ENCODE measurements at regions not wholly inside any gene's neighbourhood (a gene's known extent, or its start where the extent isn't known, plus 50 kb on each side); places are given as distances from the start of the nearest gene placed in this dataset.
A peak's percentile ranks its signal among the peaks of the same experiment; 100 is the strongest.

DNA sequence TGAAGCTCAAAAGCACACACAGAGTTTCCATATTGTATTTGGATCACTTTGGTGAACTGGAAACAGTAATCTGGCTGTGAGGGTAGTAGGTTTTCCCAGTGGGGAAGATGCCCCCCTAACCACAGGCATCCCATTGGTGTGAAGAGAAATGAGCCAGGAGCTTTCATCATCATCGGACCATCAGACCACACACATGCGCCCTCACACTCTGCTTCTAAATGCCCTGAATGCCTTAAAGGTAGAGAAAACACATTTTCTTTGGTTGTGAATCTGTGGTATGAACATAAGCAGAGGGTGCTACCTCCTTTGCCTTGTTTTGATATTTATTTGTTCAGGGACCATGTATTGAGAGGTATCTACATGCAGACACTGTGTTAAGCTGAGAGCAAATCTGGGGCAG, 79.0 kb upstream of the DNAH14 start:
- TF ChIP-seq FOXK2 (IDR thresholded peaks at IDR 0.05) (no peak), TARDBP (IDR thresholded peaks at IDR 0.05) (no peak), FOXA1 (IDR thresholded peaks at IDR 0.05) (no peak), L3MBTL2 (conservative IDR thresholded peaks at IDR 0.05) (no peak), CTBP1 (IDR thresholded peaks at IDR 0.05; ENCODE audit: borderline replicate concordance) (no peak), LEF1 (IDR thresholded peaks at IDR 0.05; ENCODE audit: borderline replicate concordance) (no peak), ARNT (IDR thresholded peaks at IDR 0.05) (no peak), BHLHE40 (IDR thresholded peaks at IDR 0.05; ENCODE audit: borderline replicate concordance) (no peak), HDGF (IDR thresholded peaks at IDR 0.05; ENCODE audit: borderline replicate concordance) (no peak), FOXM1 (IDR thresholded peaks at IDR 0.05; ENCODE audit: borderline replicate concordance) (no peak), NFRKB (IDR thresholded peaks at IDR 0.05) (no peak), ZNF384 (IDR thresholded peaks at IDR 0.05) (no peak), SP1 (IDR thresholded peaks at IDR 0.05) (no peak), SUZ12 (IDR thresholded peaks at IDR 0.05) (no peak), ELF4 (IDR thresholded peaks at IDR 0.05) (no peak)
- TF ChIP-seq, protein P1, sequence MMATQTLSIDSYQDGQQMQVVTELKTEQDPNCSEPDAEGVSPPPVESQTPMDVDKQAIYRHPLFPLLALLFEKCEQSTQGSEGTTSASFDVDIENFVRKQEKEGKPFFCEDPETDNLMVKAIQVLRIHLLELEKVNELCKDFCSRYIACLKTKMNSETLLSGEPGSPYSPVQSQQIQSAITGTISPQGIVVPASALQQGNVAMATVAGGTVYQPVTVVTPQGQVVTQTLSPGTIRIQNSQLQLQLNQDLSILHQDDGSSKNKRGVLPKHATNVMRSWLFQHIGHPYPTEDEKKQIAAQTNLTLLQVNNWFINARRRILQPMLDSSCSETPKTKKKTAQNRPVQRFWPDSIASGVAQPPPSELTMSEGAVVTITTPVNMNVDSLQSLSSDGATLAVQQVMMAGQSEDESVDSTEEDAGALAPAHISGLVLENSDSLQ (IDR thresholded peaks at IDR 0.05): no peak
- no peak for DNase-seq (ENCODE audit: extremely low spot score)
- ChIA-PET CTCF (interaction anchor here (0.7 to 6.2 kb wide), 11 partner anchors 29 to 345 kb away, joined by 3 to 60 read pairs (median 6); no protein-coding TSS in a partner anchor), POLR2A (no interaction called here)

DNA sequence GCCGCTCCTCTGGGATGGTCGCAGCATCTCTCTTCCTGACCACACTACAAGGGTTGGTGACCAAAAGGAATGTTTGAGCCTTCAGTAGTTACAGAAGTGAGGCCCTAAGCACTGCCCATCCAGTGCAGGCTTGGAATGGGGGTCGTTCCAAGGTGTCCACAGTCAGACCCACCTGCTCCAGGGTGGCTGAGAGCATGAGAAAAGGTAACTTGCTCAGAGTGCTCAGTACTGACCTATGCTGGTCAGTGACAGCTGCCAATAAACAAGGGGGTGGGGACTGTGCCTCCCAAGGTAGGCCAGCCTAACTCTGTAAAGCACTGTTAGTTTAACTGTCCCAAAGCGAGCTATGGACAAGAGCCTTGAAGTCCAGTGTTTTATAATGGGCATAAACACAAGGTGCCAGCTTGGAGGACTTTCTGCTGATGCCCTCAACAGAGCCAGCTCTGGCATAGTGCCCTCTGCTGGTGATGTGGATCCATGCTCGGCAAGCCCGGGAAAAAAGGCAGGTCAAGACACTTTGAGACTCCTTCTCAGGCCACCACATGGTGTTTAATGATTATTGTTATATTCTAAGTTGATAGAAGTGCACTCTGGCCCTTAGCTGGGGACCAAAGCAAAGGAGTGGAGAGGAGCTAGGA, 78.1 kb upstream of the DNAH14 start:
- TF ChIP-seq HDGF (IDR thresholded peaks at IDR 0.05; ENCODE audit: borderline replicate concordance) (0 out of 2 replicates have a peak, but pooled peaks have one; percentile 46), ZNF384 (IDR thresholded peaks at IDR 0.05) (no peak)
- CTCF ChIA-PET: interaction anchor here (0.6 to 6.2 kb wide), 26 partner anchors 10 to 394 kb away, joined by 3 to 60 read pairs (median 4); no protein-coding TSS in a partner anchor
- DNase-seq (ENCODE audit: extremely low spot score): peak; percentile 85
- POLR2A ChIA-PET: interaction anchor here (0.9 to 1.0 kb wide), 2 partner anchors 10 to 71 kb away, joined by 3 read pairs; no protein-coding TSS in a partner anchor

DNA sequence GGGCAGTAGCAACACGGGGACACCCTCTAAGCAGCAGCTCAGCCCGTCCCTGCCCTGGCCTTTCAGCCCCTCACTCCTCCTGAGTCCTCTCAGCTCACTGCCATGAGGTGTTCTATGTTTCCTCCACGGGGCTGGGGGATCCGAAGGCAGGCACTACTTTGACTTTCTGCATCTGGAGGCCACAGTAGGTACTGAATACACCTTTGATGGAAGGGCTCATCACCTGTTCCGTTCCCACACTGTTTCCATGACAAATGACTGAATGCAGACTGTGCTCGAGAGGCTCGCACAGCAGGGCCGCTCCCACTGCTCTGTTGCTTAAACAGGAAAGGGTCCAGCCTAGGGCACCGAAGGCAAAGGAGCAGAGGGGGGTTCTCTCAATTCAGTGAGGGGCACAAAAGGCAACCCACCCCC, 77.6 kb upstream of the DNAH14 start:
- no peak for DNase-seq (ENCODE audit: extremely low spot score)
- CTCF ChIA-PET: interaction anchor here (0.6 to 6.2 kb wide), 25 partner anchors 10 to 394 kb away, joined by 3 to 60 read pairs (median 4); no protein-coding TSS in a partner anchor
- TF ChIP-seq FOXK2 (IDR thresholded peaks at IDR 0.05) (no peak), ELF4 (IDR thresholded peaks at IDR 0.05) (no peak), BHLHE40 (IDR thresholded peaks at IDR 0.05; ENCODE audit: borderline replicate concordance) (no peak), LEF1 (IDR thresholded peaks at IDR 0.05; ENCODE audit: borderline replicate concordance) (no peak), FOXM1 (IDR thresholded peaks at IDR 0.05; ENCODE audit: borderline replicate concordance) (no peak), SP1 (IDR thresholded peaks at IDR 0.05) (no peak), ZNF384 (IDR thresholded peaks at IDR 0.05) (no peak), CTBP1 (IDR thresholded peaks at IDR 0.05; ENCODE audit: borderline replicate concordance) (no peak), NFRKB (IDR thresholded peaks at IDR 0.05) (no peak), FOXA1 (IDR thresholded peaks at IDR 0.05) (no peak), TARDBP (IDR thresholded peaks at IDR 0.05) (no peak), HDGF (IDR thresholded peaks at IDR 0.05; ENCODE audit: borderline replicate concordance) (no peak), L3MBTL2 (conservative IDR thresholded peaks at IDR 0.05) (no peak), SUZ12 (IDR thresholded peaks at IDR 0.05) (no peak), ARNT (IDR thresholded peaks at IDR 0.05) (no peak)
- TF ChIP-seq, protein P1 (IDR thresholded peaks at IDR 0.05): no peak
- POLR2A ChIA-PET: interaction anchor here (0.9 to 1.0 kb wide), 2 partner anchors 11 to 71 kb away, joined by 3 read pairs; no protein-coding TSS in a partner anchor

DNA sequence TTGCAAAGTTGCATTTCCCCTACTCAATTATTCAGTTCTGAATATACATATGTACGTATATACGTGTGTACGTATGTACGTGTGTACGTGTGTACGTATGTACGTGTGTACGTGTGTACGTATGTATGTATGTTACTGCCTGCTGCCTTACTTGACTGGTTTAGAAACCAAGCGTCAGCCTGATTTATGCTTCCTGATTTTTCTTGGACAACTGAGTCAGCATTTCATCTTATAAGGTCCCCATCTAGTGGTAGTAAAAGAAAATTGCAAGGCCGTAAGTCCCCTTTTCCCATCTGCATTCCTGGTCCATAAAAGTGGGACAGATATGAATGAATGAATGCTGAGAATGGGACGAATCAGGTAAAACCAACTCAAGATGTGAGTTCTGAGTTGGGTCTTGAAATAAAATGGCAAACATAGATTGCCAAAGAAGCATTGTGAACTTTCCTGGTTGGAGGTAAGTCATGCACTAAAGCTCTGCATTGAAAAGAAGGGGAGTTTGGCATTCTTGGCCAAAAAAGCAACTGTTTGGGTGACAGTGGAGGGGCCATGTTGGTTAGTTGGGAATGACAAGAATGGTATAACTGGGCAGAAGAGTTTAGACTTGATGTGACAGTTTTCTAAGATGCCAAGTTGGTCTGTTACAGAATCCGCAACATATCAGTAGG, 76.4 kb upstream of the DNAH14 start:
- peak; percentile 62 for DNase-seq (ENCODE audit: extremely low spot score)
- CTCF ChIA-PET: interaction anchor here (0.6 to 6.2 kb wide), 10 partner anchors 11 to 364 kb away, joined by 3 to 60 read pairs (median 6); no protein-coding TSS in a partner anchor
- TF ChIP-seq ARNT (IDR thresholded peaks at IDR 0.05): no peak
- TF ChIP-seq, protein P1 (IDR thresholded peaks at IDR 0.05): peak; percentile 94
- POLR2A ChIA-PET: interaction anchor here (1.1 kb wide), 1 partner anchor 310 kb away, joined by 3 read pairs; no protein-coding TSS in a partner anchor

DNA sequence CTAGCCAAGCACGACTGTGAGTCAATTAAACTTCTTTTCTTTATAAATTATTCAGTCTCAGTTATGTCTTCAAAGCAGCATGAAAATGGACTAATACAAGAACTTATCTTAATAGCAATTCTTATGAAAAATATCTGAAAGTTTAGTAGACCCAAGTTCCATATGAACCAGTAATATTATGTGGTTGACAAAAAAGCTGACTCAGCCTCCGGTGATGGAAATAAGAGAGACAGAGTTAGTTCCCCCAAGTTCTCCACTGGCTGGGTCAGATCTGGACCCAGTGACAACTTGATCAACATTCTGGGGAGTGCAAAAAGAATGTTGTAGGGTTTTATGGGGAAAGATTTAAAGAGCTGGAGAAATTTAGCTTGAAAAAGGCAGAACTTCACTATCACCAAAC, 72.5 kb upstream of the DNAH14 start:
- ChIA-PET POLR2A (no interaction called here), CTCF (no interaction called here)
- no peak for DNase-seq (ENCODE audit: extremely low spot score)
- TF ChIP-seq NFRKB (IDR thresholded peaks at IDR 0.05) (no peak), SP1 (IDR thresholded peaks at IDR 0.05) (no peak), SUZ12 (IDR thresholded peaks at IDR 0.05) (no peak), ELF4 (IDR thresholded peaks at IDR 0.05) (no peak), ZNF384 (IDR thresholded peaks at IDR 0.05) (no peak), FOXK2 (IDR thresholded peaks at IDR 0.05) (no peak), BHLHE40 (IDR thresholded peaks at IDR 0.05; ENCODE audit: borderline replicate concordance) (no peak), LEF1 (IDR thresholded peaks at IDR 0.05; ENCODE audit: borderline replicate concordance) (no peak), CTBP1 (IDR thresholded peaks at IDR 0.05; ENCODE audit: borderline replicate concordance) (no peak), FOXM1 (IDR thresholded peaks at IDR 0.05; ENCODE audit: borderline replicate concordance) (no peak)
- TF ChIP-seq, protein P1 (IDR thresholded peaks at IDR 0.05): no peak

All from HEK293T (cell line).